H1 (cell line): ENCODE measurements at regions not wholly inside any gene's neighbourhood (a gene's known extent, or its start where the extent isn't known, plus 50 kb on each side); places are given as distances from the start of the nearest gene placed in this dataset.

Source experiments
- BCL11A ChIP-seq, 2 experiments: IDR thresholded peaks; one replicate each; pipeline ENCODE4 v1.6.1; 2011; ENCODE audit warnings: low read depth in 2 of 2, low read length in 2 of 2, mild to moderate bottlenecking in 2 of 2
- GTF2F1 ChIP-seq: IDR thresholded peaks from 2 replicates; pipeline ENCODE4 v1.6.1; 2012; ENCODE audit warnings: low read depth, low read length, improper control_type of control experiment, borderline replicate concordance
- JUND ChIP-seq: IDR thresholded peaks from 2 replicates; pipeline ENCODE4 v1.6.1; 2011; ENCODE audit warnings: mild to moderate bottlenecking, improper control_type of control experiment, low read length
- NANOG ChIP-seq: IDR thresholded peaks from 2 replicates; pipeline ENCODE4 v1.6.1; 2011; ENCODE audit warnings: low read length, low read depth, mild to moderate bottlenecking, inconsistent platforms; ENCODE audit not compliant: insufficient read depth, poor library complexity, severe bottlenecking
- NRF1 ChIP-seq: IDR thresholded peaks from 2 replicates; pipeline ENCODE4 v1.6.1; 2011; ENCODE audit warnings: mild to moderate bottlenecking, low read depth, low read length, improper control_type of control experiment
- SAP30 ChIP-seq: fragments of 300-600 bp; sonication (generic); IDR thresholded peaks from 2 replicates; pipeline ENCODE4 v1.7.1; 2012; ENCODE audit warnings: low read length, moderate library complexity, mild to moderate bottlenecking, inconsistent platforms; ENCODE audit not compliant: insufficient read depth, insufficient replicate concordance
- SIN3A ChIP-seq, 2 experiments: IDR thresholded peaks in 1 of 2; conservative IDR thresholded peaks in 1 of 2; 2 replicates each; pipeline ENCODE4 v1.6.1; 2011 to 2012; ENCODE audit warnings: low read length in 2 of 2, improper control_type of control experiment in 1 of 2, low read depth in 1 of 2, mild to moderate bottlenecking in 1 of 2
- TCF12 ChIP-seq: IDR thresholded peaks from 2 replicates; pipeline ENCODE4 v1.6.1; 2011; ENCODE audit warnings: low read depth, mild to moderate bottlenecking, low read length
- TF ChIP-seq, protein P1 (sequence below): IDR thresholded peaks from 2 replicates; pipeline ENCODE4 v1.6.1; 2012; ENCODE audit warnings: inconsistent platforms
- TF ChIP-seq, protein P2 (sequence below): IDR thresholded peaks from 2 replicates; pipeline ENCODE4 v1.6.1; 2011; ENCODE audit warnings: low read depth, mild to moderate bottlenecking, low read length; ENCODE audit not compliant: insufficient read depth

DNA sequence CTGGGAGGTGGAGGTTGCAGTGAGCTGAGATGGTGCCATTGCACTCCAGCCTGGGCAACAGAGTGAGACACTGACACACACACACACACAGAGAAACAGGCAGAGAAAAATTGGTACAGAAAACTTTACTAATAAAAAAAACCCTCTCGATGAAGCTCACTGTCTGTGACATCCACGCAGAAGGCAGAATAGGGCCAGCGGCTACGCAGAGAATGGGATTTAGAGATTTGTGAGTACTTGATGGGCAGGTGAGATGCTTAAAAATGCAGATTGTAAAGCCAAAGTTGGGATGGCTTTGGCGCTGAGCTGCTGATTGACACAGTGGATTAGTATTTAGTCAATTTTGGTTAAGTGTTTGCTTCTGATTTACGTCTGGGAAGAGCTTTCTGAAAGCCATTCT lies 561.1 kb downstream of the TBC1D22A start (continued):
- TF ChIP-seq SIN3A (conservative IDR thresholded peaks at IDR 0.05 in 1 of 2, IDR thresholded peaks at IDR 0.05 in 1 of 2; ENCODE audit: low read depth in 1 of 2, low read length in 2 of 2) (no peak), NRF1 (no peak), JUND (no peak), BCL11A (IDR thresholded peaks at IDR 0.05; ENCODE audit: low read depth in 2 of 2, low read length in 2 of 2) (no peak), GTF2F1 (no peak), SAP30 (no peak), NANOG (no peak), TCF12 (no peak)
- TF ChIP-seq, protein P1, sequence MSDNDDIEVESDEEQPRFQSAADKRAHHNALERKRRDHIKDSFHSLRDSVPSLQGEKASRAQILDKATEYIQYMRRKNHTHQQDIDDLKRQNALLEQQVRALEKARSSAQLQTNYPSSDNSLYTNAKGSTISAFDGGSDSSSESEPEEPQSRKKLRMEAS, result no peak
- TF ChIP-seq, protein P2, sequence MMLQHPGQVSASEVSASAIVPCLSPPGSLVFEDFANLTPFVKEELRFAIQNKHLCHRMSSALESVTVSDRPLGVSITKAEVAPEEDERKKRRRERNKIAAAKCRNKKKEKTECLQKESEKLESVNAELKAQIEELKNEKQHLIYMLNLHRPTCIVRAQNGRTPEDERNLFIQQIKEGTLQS, result no peak
